ENCODE measurements at regions not wholly inside any gene's neighbourhood (a gene's known extent, or its start where the extent isn't known, plus 50 kb on each side); places are given as distances from the start of the nearest gene placed in this dataset.

DNA sequence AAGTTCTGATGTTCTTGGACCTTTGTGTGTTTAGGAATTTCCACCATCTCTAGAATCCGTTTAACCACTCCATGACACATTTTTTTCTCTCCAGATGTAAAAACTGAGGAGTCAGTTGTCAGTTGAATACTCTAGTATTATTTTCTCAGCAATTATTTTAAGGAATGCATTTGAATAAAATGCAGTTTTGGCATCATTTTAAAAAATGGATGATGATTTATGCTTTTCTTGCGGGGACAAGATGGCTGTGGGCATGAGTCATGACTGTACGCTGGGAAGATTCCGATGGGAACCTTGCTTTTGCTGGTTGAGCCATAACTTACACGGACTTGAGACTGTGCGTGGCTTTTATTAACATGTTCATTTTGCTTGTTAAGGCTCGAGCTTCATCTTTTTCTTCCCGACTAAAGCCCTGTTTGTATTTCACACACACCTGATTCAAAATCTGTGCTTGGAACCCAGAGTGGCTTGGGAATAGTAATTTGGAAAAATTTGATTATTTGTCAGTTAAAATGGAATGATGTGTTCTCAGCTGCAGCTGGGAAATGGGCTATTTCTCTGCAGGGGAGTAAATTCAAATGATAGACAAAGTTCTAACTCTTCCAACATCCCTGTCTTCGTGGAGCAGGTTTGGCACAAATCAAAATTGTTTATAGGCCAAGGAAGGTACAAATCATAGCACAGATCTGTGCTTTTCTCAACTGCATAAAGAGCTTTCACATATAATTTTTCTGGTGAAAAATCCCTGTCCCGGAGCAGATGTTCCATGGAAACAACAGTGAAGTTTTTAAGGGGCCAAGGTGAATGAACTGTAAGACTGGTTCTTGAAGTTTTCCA is 470.5 kb upstream of the JAG1 start:
- no peaks in the 10 kb centered on the region for H3K4me1 Mint-ChIP-seq (ENCODE audit: low read depth in 2 of 2)
- ATAC-seq (replicated peaks) (no peak), DNase-seq (no peak)
- H3K4me3 Mint-ChIP-seq = no peak overlapping the region
- H3K9me3 Mint-ChIP-seq = peaks cover 6 to 13% of the 10 kb centered on the region in 2 donors
- no peak overlapping the region for H3K27ac Mint-ChIP-seq
- H3K27me3 Mint-ChIP-seq = no peaks in the 10 kb centered on the region
- H3K36me3 Mint-ChIP-seq (ENCODE audit: insufficient read depth) = no peaks in the 10 kb centered on the region

DNA sequence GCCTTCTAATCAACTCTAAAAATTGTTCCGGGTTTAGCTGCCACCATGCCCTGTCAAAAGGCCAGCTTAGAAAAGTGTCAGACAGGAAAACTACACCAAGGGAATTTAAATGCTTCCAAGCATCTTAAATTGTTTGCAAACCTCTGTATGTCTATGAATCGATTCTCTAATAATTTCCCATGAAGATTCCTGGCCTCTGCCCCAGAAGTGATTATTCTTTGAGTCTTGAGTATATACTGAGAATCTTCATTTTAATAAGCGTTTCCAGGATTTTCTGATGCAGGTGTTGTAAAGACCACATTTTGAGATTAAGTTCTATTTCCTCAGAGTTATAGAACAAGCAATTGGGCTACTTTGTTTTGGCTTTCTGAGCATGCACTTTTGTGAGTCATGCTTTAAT is 471.8 kb upstream of the JAG1 start:
- no peak overlapping the region for H3K27ac Mint-ChIP-seq
- no peaks in the 10 kb centered on the region for H3K27me3 Mint-ChIP-seq
- H3K4me1 Mint-ChIP-seq (ENCODE audit: low read depth in 2 of 2) = no peaks in the 10 kb centered on the region
- H3K36me3 Mint-ChIP-seq (ENCODE audit: insufficient read depth) = no peaks in the 10 kb centered on the region
- ATAC-seq (replicated peaks) = no peak
- H3K4me3 Mint-ChIP-seq = no peak overlapping the region
- no peak for DNase-seq
- H3K9me3 Mint-ChIP-seq = peaks cover 6 to 13% of the 10 kb centered on the region in 2 donors

DNA sequence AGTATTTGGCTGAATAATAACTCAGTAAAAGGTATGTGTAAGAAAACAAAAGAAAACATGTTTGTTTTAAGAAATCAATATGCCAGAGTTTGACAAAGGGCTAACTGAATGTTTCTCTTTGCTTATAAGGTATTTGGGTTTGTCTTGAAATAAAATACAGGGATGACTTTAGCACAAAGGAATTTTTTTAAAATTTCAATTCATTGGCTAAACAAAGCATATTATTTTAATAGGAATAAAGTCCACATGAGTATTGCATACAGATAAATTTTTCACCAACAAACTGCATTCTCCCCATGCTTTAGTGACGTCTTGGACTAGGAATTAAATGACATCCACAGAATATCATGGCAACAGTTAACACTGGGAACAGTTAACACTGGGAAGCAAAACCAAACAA is 480.0 kb upstream of the JAG1 start:
- H3K4me3 Mint-ChIP-seq = no peak overlapping the region
- H3K9me3 Mint-ChIP-seq = no peaks in the 10 kb centered on the region
- ATAC-seq (replicated peaks) (no peak), DNase-seq (no peak)
- no peak overlapping the region for H3K27ac Mint-ChIP-seq
- H3K27me3 Mint-ChIP-seq = no peaks in the 10 kb centered on the region
- H3K36me3 Mint-ChIP-seq (ENCODE audit: insufficient read depth) = no peaks in the 10 kb centered on the region
- H3K4me1 Mint-ChIP-seq (ENCODE audit: low read depth in 2 of 2) = no peaks in the 10 kb centered on the region

DNA sequence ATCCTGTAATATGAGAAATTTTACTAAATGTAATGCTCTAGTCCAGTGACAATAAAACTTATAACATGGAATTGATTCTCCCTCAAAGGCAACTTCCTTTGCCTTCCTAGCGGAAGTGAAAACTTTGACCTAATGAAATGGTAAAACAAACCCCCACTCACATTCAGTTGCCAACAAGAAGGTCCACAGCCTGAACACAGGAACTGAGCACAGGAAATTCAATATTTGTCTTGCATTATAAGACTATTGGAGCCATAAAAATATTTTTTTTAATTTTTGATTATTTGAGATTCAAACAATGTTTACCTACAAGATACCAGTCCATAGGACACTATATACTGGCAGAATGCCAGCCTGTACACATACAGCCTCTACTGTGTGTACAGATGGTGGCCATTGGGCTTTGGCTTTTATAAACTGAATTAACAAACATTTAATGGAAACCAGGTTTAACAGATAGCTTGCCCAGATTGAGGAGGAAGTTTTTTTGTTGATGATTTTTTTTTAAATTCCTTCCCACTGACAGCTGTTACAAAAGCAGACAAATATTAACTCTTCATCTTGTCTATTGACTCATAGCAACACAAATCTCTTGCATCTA is 481.5 kb upstream of the JAG1 start:
- H3K27ac Mint-ChIP-seq = no peak overlapping the region
- no peaks in the 10 kb centered on the region for H3K9me3 Mint-ChIP-seq
- no peak for DNase-seq
- no peaks in the 10 kb centered on the region for H3K4me1 Mint-ChIP-seq (ENCODE audit: low read depth in 2 of 2)
- ATAC-seq (replicated peaks) = no peak
- no peaks in the 10 kb centered on the region for H3K27me3 Mint-ChIP-seq
- H3K36me3 Mint-ChIP-seq (ENCODE audit: insufficient read depth) = no peaks in the 10 kb centered on the region
- no peak overlapping the region for H3K4me3 Mint-ChIP-seq

DNA sequence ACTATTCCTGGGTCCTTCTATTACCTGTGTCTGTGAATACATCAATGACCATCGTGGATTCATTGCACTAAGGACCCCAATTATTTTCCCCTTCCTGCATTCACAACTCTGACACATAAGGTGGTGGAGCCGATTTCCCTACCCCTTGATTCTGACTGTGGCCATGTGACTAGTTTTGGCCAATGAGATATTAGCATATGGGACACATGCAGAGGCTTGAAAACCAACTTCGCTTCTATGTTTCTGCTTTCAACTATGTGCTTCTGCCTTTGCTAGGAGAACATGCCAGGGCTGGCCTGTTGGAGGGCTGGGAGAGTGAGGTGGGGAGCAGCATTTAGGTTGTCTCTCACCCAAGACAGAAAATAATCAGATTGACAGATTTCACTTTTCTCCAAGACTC is 483.1 kb upstream of the JAG1 start:
- H3K36me3 Mint-ChIP-seq (ENCODE audit: insufficient read depth) = no peaks in the 10 kb centered on the region
- H3K9me3 Mint-ChIP-seq = no peaks in the 10 kb centered on the region
- DNase-seq (no peak), ATAC-seq (replicated peaks) (no peak)
- H3K27ac Mint-ChIP-seq = no peak overlapping the region
- H3K27me3 Mint-ChIP-seq = no peaks in the 10 kb centered on the region
- no peak overlapping the region for H3K4me3 Mint-ChIP-seq
- no peaks in the 10 kb centered on the region for H3K4me1 Mint-ChIP-seq (ENCODE audit: low read depth in 2 of 2)

DNA sequence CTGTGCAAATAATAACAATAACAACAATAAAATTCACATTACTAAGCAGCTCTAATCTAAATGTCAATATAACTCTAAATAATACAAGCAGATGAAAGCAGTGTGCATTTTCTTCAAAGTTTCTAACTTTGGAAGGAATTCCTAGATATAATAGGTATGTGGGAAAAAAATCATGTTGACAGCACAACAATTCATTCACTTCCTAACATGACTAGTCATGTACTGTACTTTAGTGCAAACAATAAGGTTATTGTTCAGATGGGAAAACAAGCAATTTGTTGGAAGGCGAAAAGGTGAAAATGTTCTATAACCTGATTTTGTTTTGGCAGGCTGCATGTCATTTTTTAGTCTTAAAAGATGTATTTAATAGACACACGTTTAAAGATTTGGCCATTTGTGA is 484.3 kb upstream of the JAG1 start:
- Mint-ChIP-seq H3K9me3 (peaks cover 0 to 5% of the 10 kb centered on the region in 2 donors), H3K27ac (no peak overlapping the region), H3K4me3 (no peak overlapping the region), H3K27me3 (no peaks in the 10 kb centered on the region), H3K4me1 (ENCODE audit: low read depth in 2 of 2) (no peaks in the 10 kb centered on the region), H3K36me3 (ENCODE audit: insufficient read depth) (no peaks in the 10 kb centered on the region)
- no peak for DNase-seq
- ATAC-seq (replicated peaks) = no peak

DNA sequence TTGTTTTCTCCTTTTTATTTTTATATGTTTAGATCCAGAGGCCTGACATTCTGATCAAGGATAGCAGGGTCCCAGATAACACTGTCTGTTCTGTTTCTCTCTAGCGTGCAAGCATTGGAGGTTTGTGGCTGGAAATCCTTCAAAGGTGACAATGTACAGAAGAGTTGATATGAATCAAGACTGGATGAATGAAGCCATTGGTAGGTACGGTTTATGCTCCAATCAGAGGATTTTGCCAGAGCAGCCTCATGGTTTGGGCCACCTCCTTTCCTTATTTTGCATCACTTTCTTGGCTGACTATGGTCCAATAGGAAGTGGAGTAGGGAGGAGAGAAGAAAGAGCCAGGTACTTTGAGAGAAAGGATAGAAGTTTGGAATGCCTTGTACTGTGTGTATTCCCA is 484.8 kb upstream of the JAG1 start:
- Mint-ChIP-seq H3K36me3 (ENCODE audit: insufficient read depth) (no peaks in the 10 kb centered on the region), H3K4me3 (no peak overlapping the region), H3K27me3 (no peaks in the 10 kb centered on the region), H3K27ac (no peak overlapping the region), H3K4me1 (ENCODE audit: low read depth in 2 of 2) (no peaks in the 10 kb centered on the region), H3K9me3 (peaks cover 0 to 7% of the 10 kb centered on the region in 2 donors)
- DNase-seq (no peak), ATAC-seq (replicated peaks) (no peak)

DNA sequence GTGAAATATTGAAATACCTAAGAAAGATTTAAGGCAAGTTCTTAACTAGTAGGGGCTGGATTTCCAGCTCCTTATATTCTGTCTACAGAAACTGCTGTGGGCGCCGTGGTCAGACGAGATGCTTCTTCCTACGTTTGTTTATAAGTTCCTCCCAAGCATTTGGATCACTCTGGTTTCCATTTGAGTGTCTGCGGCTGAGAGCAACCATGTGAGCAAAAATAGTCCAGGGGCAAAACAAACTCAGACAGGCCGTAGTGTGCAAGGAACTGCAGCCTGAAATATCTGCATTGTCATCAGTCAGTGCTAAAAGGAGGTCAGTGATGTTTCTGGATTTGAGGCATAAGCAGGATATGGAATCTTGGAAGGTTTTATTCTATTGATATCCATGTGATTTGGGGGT is 485.9 kb upstream of the JAG1 start:
- Mint-ChIP-seq H3K4me1 (ENCODE audit: low read depth in 2 of 2) (no peaks in the 10 kb centered on the region), H3K4me3 (no peak overlapping the region), H3K9me3 (peaks cover 0 to 7% of the 10 kb centered on the region in 2 donors), H3K27ac (no peak overlapping the region), H3K36me3 (ENCODE audit: insufficient read depth) (no peaks in the 10 kb centered on the region), H3K27me3 (no peaks in the 10 kb centered on the region)
- ATAC-seq (replicated peaks) (no peak), DNase-seq (no peak)

DNA sequence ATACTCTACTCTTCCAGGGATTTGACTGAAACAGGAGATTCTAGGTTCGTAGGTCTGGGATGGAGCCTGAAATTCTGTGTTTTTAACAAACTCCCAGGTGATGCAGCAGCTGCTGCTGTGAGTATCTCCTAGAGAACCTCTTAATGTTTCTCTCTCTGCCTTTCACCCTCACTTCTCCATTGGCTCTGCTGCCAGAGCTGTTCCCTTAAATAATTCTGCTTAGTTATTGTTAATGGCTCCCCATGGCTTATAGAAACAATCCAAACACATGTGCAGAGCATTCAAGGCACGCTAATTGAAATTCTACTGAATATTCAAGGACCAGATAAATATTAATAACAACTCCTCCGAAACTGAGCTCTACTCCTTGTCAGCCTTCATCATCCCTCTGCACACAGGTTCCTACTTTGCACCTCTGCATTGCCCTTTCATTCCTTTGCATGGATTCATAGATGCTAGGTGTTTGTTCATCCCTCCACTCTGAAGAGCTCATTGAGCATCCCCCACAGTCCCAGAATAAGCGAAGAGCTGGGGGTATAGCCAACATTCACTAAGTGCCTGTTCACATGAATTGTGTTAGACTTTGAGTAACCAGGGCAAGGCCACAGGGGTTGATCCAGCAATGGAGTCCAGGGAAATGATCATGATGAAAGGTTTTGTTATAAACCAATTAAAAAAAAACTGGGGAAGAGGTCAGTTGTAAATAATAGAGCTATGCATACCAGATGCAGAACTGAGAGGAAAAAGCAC is 488.4 kb upstream of the JAG1 start:
- no peak overlapping the region for H3K4me3 Mint-ChIP-seq
- H3K27ac Mint-ChIP-seq = no peak overlapping the region
- H3K9me3 Mint-ChIP-seq = peaks cover 0 to 8% of the 10 kb centered on the region in 2 donors
- DNase-seq (no peak), ATAC-seq (replicated peaks) (no peak)
- H3K27me3 Mint-ChIP-seq = no peaks in the 10 kb centered on the region
- no peaks in the 10 kb centered on the region for H3K4me1 Mint-ChIP-seq (ENCODE audit: low read depth in 2 of 2)
- no peaks in the 10 kb centered on the region for H3K36me3 Mint-ChIP-seq (ENCODE audit: insufficient read depth)

DNA sequence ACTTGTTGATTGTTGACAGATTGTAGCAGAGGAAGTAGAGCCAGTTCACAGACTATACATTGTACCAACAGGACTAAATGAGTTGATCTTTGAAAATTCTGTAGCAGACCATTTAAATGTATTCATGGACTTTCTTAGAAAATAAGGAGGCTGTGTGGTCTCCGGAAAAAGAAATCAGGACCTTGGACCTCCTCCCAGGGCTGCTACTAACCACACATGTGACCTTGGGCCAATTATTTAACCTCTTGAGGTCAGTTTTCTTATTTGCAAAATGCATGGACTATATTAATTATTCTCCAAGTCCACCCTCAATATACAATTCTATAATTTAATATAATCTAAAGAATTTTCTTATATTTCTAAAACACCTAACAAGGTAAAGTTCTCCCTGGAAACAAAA is 492.0 kb upstream of the JAG1 start:
- Mint-ChIP-seq H3K27me3 (no peaks in the 10 kb centered on the region), H3K36me3 (ENCODE audit: insufficient read depth) (no peaks in the 10 kb centered on the region), H3K4me3 (no peak overlapping the region), H3K4me1 (ENCODE audit: low read depth in 2 of 2) (no peaks in the 10 kb centered on the region), H3K9me3 (peaks cover 0 to 12% of the 10 kb centered on the region in 2 donors), H3K27ac (no peak overlapping the region)
- DNase-seq (no peak), ATAC-seq (replicated peaks) (no peak)

DNA sequence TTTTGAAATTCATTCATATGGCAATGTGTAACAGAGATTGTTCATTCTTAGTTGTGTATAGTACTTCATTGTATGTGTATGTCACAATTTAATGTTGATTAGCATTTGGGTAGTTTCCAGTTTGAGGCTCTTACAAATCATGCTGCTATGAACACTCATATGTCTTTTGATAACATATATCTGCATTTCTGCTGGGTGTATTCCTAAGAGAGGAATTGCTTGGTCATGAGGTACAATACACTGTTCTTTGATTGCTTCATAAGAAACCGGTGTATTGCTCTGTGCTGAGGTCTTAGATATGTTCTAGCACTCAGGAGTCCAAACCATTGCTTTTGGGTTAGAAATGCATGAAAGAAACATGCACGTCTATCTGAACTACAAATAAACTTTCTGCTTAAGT is 492.9 kb upstream of the JAG1 start:
- no peaks in the 10 kb centered on the region for H3K4me1 Mint-ChIP-seq (ENCODE audit: low read depth in 2 of 2)
- ATAC-seq (replicated peaks) = no peak
- H3K9me3 Mint-ChIP-seq = peaks cover 0 to 14% of the 10 kb centered on the region in 2 donors
- H3K27ac Mint-ChIP-seq = no peak overlapping the region
- no peak overlapping the region for H3K4me3 Mint-ChIP-seq
- no peak for DNase-seq
- H3K27me3 Mint-ChIP-seq = no peaks in the 10 kb centered on the region
- H3K36me3 Mint-ChIP-seq (ENCODE audit: insufficient read depth) = no peaks in the 10 kb centered on the region

DNA sequence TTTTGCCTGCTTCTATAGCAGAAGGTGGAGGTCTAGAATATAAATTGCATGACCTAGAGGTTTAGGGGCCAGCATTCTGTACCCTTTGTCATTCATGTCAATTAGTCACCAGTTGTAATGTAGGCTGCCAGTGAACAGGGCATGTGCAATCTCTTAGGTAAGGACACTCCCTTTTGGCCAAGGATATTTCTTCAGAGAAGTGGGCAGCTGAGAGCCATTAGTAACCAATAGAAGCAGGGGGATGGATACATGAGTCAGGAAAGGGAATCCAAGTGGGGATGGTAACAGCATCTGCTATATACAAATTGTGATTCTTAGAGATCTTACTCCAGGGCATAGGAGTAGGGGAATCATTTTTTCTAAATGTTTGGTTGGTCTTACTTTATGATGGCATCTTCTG is 494.2 kb upstream of the JAG1 start:
- Mint-ChIP-seq H3K27me3 (no peaks in the 10 kb centered on the region), H3K27ac (no peak overlapping the region), H3K4me1 (ENCODE audit: low read depth in 2 of 2) (no peaks in the 10 kb centered on the region), H3K9me3 (peaks cover 0 to 9% of the 10 kb centered on the region in 2 donors), H3K36me3 (ENCODE audit: insufficient read depth) (no peaks in the 10 kb centered on the region), H3K4me3 (no peak overlapping the region)
- ATAC-seq (replicated peaks) = no peak
- DNase-seq = no peak

DNA sequence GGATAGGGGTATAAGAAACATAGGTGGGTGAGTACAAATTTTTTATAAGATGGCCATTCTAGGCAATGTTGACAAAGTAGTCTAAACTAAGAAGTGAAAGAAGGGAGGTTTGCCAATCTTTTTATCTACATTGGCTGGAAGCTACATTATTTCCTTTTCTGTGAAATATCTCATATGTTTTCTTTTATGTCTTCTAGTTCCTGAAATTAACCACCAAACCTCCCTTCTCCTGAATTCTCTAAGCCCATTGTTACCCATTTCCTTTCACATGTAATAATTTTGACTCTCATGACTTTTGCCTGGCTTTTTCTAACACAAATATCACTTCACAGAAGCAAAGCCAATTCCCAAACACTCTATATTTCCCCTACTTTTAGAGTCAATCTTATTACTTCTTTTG is 496.2 kb upstream of the JAG1 start:
- no peak for ATAC-seq (replicated peaks)
- no peak overlapping the region for H3K27ac Mint-ChIP-seq

DNA sequence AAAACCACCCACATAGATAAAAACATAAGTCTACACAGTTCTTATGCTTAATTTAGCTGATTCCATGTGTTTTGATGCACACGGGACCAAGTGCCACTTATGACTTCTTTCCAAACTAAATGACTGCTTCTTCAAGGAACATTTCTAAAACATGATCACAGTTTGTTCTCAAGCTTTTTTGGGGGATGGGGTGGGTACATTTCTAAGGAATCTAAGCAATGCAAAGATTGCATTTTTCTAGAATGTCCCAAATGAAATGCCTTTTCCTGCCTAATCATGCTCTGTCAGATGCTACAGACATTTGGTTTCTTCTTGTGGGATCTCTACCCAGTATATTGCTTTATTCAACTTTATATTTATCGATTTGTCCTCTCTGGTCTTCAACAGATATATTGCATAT is 496.8 kb upstream of the JAG1 start:
- Mint-ChIP-seq H3K27ac (no peak overlapping the region), H3K27me3 (no peaks in the 10 kb centered on the region), H3K4me1 (ENCODE audit: low read depth in 2 of 2) (no peaks in the 10 kb centered on the region), H3K4me3 (no peak overlapping the region), H3K36me3 (ENCODE audit: insufficient read depth) (no peaks in the 10 kb centered on the region), H3K9me3 (peaks cover 0 to 7% of the 10 kb centered on the region in 2 donors)
- DNase-seq (no peak), ATAC-seq (replicated peaks) (no peak)

More for the DNA sequence above, 496.2 kb upstream of the JAG1 start:
- DNase-seq = no peak
- Mint-ChIP-seq H3K36me3 (ENCODE audit: insufficient read depth) (no peaks in the 10 kb centered on the region), H3K27me3 (no peaks in the 10 kb centered on the region), H3K9me3 (peaks cover 0 to 7% of the 10 kb centered on the region in 2 donors), H3K4me1 (ENCODE audit: low read depth in 2 of 2) (no peaks in the 10 kb centered on the region), H3K4me3 (no peak overlapping the region)

Data from effector memory CD8-positive, alpha-beta T cell (primary cell).